NCI-H460 (cell line): ENCODE measurements at regions not wholly inside any gene's neighbourhood (a gene's known extent, or its start where the extent isn't known, plus 50 kb on each side); places are given as distances from the start of the nearest gene placed in this dataset.
"Not testable (repeated sequence)": the region's sequence is repeated elsewhere in the genome, so short reads cannot be mapped to it uniquely, and the experiment has no call there.

Source experiments
- DNase-seq: peaks from one replicate; pipeline ENCODE4 v3.0.0-alpha.2; 2016; ENCODE audit warnings: low read depth; ENCODE audit errors: extremely low read depth

GRCh38 chr12:105861227-105861626 lies 277.5 kb downstream of the NUAK1 start:
- DNase-seq: no peak

DNA sequence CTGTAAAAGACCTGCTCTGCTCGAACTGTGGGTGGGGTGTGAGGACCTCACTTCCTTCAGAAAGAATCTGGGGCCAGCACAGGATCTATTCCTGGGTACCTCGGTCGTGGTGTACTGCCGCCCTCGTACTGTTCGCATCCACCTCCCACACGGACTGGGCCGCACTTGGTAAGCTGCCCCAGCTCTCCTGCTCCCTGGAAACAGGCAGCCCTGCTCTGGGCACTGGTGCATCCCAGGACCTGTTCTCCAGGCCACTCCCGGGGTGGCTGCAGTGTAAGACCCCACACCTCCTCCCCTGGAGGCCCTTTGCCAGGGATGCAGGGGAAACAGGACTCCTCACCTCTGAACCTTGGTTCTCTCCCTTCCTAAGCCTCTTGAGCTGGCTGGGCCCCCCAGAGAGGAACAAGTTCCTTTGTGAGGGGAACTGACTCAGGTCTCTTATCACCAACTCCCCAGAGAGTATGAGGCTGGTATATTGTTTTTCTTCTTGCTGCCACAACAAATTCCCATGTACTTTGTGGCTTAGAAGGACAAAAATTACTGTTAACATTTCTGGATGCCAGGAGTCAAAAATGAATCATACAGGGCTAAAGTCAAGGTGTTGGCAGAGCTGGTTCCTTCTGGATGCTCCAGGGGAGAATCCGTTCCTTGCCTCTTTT lies 276.5 kb downstream of the NUAK1 start:
- DNase-seq: no peak

DNA sequence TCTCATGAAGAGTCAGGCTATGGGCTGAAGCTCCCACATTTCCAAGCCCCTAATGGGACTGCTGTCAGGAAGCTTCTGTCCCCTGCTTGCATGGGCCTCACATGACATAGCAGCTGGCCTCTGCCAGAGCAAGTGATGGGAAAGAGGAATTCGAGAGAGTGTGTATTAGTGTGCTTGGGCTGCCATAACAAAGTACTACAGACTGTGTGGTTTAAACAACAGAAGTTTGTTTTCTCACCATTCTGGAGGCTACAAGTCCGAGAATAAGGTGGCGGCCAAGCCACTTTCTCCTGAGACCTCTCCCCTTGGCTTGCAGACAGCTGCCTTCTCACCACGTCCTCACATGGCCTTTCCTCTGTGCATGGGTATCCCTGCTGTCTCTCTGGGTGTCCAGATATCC lies 274.4 kb downstream of the NUAK1 start:
- no peak for DNase-seq

DNA sequence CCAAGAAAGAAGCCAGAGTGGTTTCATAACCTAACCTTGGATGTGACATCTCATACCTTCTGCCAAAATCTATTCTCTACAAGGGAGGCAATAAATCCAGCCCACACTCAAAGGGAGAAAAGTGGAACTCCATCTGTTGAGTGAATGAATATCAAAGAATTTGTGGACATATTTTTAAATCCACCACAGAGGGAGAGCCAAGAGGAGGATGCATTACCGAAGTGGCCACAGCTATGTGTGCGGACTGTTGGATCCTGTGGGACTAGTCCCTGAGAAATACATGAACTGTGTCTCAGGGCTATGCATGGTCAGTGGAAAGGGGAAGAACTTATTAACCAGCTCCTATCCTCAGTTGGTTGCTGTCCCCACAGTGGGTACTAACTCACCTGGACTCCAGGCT lies 273.9 kb downstream of the NUAK1 start:
- no peak for DNase-seq

DNA sequence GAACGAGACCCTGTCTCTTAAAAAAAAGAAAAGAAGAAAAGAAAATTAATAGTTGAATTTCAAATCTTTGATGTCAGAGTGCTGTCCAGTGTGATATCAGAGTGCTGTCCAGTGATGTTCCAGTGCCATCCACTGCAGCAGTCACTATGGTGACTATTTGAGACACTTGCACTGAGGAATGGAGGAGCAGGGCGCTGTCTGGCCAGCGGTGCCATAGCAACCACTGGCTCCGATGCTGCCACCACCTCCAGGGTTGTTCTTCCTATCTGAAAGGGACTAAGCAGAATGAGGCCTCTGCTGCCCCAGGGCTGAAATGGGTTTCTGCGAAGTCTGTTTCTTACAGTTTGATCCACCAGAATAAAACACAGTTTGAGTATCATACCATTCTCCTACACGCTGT lies 272.9 kb downstream of the NUAK1 start:
- no peak for DNase-seq

DNA sequence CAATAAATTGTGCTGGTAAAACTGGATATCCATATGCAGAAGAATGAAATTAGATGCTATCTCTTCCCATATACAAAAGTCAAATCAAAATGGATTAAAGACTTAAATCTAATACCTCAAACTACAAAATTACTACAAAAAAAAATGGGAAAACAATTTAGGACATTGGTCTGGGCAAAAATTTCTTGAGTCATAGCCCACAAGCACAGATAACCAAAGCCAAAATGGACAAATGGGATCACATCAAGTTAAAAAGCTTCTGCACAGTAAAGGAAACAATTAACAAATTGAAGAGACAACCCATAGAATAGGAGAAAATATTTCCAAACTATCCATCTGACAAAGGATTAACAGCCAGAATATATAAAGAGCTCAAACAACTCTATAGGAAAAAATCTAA lies 264.6 kb downstream of the NUAK1 start:
- no peak for DNase-seq

GRCh38 chr12:105876396-105876927 lies 262.3 kb downstream of the NUAK1 start:
- no peak for DNase-seq

DNA sequence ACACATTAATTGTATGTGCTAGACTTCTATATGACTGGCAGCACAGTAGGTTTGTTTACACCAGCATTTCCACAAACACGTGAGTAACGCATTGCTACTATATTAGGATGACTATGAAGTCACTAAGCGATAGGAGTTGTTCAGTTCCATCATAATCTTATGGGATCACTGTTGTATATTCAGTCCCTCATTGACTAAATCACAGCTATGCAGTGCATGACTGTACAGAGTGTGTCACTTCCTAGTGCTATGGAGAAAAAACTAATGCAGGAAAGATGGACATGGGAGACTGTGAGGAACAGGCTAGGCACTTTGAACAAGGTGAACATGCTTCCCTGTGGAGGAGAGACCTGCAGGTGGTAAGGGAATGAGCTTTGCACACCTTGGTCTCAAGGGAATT lies 259.8 kb downstream of the NUAK1 start:
- no peak for DNase-seq

GRCh38 chr12:105880824-105881388 lies 257.8 kb downstream of the NUAK1 start:
- no peak for DNase-seq

DNA sequence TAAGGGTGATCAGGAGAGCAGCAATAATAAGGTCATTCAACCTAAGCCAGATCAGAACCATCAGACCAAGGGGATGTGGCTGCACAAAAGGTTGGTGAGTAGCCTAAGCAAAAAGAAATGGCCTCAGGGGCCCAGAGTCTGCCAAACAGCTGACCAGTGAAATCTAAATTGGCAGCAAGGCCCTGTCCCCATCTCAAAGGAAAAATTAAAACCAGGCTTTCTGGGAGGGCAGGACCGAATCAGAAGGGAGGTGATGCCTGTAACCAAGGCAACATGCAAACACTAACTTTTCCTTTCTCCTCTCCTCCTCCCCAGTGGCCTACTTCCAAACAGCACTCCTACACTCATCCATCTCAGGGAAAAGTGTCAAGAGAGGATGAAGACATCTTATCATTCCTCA lies 256.4 kb downstream of the NUAK1 start:
- no peak for DNase-seq

DNA sequence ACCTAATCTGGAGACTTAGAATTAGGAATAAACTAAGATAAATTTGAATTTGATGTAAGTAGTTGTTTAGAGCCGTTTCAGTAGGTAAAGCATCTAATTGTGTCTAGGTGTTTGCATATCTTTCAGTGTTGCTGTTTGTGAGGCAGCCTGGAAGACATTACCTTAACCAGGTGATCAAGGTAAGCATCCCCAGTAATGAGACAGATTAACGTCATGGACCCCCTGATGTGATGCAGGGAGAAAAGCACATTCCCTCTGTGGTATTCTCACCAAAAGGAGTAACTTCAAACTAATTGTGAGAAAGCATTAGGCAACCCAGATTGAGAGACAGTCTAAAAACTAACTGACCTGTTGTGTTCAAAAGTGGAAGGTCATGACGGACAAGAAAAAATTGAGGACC lies 251.6 kb downstream of the NUAK1 start:
- DNase-seq: no peak

- DNase-seq: no peak
Observed at GRCh38 chr12:105888696-105889095, 250.1 kb downstream of the NUAK1 start.

- DNase-seq: no peak
Observed at GRCh38 chr12:105892362-105892910, 246.3 kb downstream of the NUAK1 start.

- not testable (repeated sequence) for DNase-seq
Observed at GRCh38 chr12:105895197-105895832, 243.4 kb downstream of the NUAK1 start.

DNA sequence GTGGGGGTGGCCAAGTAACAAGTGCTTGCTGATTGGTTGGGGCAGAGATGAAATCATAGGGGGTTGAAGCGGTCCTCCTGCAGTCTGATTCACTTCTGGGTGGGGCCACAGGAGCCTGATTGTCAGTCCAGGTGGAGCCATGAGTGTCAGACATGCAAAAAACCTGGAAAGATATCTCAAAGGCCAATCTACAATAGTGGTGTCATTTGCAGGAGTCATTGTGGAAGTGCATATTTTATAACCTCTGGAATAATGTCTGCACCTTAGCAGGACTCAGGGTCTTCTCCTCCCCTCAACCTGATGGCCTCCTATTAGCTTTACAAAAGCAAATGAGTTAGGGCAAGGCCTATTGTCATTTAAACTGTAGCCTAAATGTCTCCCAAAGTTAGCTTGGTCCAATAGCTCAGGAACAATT lies 241.4 kb downstream of the NUAK1 start:
- DNase-seq: no peak

DNA sequence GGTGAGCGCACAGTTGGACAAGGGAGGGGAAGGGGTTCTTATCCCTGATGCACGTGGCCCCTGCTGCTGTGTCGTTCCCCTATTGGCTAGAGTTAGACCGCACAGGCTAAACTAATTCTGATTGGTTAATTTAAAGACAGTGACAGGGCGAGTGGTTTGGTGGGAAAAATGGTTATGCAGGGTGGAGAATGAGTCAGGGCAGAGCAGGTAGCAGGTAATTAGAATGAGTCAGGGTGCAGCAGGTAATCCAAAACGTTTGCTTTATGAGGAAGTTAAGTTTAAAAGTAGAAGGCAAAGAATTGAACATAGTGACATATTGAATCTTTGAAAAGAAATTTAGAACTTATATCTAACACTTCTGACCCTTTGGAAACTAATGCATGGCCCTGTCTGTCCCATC lies 240.5 kb downstream of the NUAK1 start:
- DNase-seq: not testable (repeated sequence)

DNA sequence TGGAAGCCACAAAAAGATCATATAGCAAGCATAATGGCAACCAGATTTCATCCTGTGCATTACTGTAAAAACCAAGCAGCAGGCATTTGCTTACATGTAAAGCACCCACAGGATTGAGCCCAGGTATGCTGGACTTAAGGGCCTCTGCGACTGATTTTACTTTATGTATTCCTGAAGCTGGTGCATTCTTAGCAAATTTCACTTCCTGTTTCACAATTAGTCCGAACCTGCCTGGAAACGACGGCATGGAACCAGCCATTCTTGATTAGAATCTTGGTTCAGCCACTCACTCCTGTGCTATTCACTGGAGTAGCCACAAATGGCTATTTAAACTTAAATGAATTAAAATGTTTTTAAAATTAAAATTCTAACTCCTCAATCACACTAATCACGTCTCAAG lies 239.2 kb downstream of the NUAK1 start:
- no peak for DNase-seq

GRCh38 chr12:105906561-105906960 lies 232.2 kb downstream of the NUAK1 start:
- DNase-seq: no peak

- no peak for DNase-seq
Observed at GRCh38 chr12:105907982-105908381, 230.8 kb downstream of the NUAK1 start.

DNA sequence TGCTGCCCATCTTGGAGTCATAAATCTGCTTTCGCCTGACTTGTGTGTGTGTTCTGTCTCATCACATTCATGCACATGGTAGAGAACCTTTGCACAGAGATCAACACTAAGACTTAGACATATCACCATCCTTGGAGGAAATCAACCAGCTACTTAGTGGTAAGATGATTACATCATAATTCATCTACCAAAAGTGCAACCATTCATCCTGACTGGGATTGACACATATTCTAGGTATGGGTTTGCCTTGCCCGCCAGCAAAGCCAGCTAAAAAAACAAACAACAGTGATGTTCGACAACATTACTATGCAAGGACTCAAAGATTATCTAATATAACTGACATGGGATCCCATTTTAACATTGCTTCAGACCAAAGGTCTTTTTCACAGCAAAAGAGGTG lies 228.7 kb downstream of the NUAK1 start:
- no peak for DNase-seq

- no peak for DNase-seq
Observed at GRCh38 chr12:105911966-105912365, 226.8 kb downstream of the NUAK1 start.
